HG03135 (cell line): ENCODE measurements at regions not wholly inside any gene's neighbourhood (a gene's known extent, or its start where the extent isn't known, plus 50 kb on each side); places are given as distances from the start of the nearest gene placed in this dataset.

Experiments used
- ATAC-seq: cut with Tn5 transposase; IDR thresholded peaks from one replicate; pipeline ENCODE4 v1.9.1; 2021; ENCODE audit warnings: mild to moderate bottlenecking, moderate library complexity; ENCODE audit not compliant: unreplicated experiment

DNA sequence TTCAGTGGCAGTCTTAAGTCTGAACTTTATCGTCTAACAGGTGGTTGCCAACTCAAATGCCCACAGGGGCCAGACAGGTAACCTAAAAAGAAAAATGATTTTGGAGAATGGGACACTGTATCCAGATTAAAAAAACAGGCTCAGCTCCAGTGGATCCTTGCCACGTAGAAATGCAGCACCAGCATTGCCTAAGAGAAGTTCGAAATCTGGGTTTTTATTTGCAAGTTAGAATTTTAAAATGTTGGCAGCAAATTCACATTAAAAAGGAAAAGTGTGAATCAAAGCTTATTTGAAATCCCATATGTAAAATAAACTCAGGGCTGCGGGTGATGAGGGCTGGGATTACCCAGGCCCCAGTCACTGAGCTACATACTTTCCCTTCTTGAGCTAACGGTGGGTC is 408.5 kb upstream of the SUCLG2 start:
- no peak for ATAC-seq

DNA sequence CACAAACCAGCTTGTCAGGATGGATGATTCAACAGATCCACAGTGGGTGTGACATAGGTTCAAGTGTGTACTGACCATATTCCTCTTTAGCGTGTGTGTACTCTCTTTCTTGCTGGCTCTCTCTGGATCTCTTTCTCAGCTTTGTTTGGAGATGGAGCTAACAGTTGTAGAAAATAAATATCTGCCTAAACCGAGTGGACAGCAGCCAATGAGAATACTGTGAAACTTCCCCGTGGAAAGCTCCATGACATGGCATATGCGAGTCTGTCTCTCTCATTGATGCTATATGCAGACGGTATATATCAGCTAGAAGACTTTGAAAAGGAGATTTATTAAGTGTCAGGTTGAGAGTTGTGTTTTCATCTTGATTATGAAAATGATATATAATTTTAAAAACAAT is 406.5 kb upstream of the SUCLG2 start:
- ATAC-seq, result no peak

DNA sequence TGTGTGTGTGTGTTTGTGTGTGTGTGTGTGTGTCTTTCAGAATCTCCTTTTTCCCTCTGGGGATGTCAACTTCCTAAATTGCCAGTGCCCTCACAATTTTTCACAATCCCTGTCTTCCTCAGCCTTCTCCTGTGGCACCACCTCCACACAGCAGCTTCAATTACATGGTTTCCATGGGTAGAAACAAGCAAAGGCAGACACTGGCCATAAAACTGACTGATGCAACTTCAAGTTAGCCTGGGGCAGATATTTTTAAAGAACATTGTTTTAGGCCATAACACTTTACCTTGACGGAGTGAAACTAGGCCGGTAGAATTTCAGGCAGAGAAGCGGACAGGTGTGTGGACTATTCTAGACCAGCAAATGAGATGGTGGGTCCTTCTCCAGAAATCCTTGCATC is 405.8 kb upstream of the SUCLG2 start:
- ATAC-seq, result no peak

DNA sequence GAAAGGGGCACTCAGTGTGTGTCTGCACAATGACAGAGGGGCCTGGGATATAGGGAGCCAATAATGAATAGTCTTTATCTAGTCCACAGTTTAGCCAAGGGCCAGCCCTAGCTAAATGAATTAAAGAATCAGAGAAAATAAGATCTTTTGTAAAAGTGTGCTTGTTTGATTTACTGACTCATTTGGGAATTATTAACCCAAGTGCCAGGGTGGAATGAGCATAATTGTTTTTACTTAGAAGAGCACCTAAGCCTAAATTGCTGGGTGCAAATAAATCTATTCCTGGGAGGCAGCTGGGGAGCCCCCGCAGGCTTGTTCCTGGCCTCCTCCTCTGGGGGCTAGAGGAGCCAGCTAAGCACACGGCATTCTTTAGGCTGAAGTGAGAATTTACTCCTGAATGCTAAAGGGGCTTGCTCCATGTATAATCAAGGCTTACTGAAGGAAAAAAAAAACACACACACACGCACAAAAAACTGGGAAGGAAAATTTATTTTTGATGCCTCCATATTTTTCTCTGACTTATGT is 405.3 kb upstream of the SUCLG2 start:
- ATAC-seq, result no peak

GRCh38 chr3:68057637-68058320 is 403.4 kb upstream of the SUCLG2 start:
- ATAC-seq, result no peak

- no peak for ATAC-seq
These were observed 402.1 kb upstream of the SUCLG2 start for GRCh38 chr3:68056556-68056955.

- no peak for ATAC-seq
These were observed 400.8 kb upstream of the SUCLG2 start for GRCh38 chr3:68055215-68055614.

DNA sequence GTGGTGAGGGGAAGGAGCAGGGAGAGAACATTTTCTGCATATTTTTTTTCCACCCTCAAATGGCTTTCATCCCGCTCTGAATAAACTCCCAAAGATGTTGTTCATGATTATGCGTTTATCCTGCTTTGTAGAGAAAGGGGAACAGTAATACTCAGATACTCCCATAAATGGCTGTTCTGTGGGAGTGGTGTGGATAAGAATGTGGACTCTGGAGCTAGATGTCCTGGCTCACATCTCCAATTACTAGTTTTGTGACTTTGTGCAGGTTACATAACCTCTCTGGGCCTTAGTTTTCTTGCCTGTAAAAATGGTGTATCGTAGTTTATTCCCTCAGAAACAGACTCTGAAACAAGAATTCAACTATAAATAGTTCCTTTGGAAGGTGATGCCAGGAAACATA is 395.4 kb upstream of the SUCLG2 start:
- no peak for ATAC-seq

DNA sequence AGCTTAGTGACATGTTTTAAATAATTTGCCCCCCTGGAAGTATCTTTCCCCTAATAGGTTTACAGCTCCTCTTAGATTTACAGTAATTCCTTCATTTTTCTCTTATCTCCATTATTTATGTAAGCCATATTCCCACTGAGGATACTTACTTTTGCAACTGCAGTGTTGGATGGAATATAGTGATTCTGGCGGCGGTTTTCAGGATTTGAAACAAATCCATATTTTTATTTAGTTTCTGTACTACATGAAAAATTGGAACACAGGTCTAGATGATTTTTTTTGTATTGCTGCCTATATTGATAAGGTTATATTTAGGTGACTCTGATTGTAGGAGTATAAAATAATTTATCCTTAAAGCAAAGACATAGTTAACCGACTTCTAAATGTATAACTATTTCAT is 391.6 kb upstream of the SUCLG2 start:
- no peak for ATAC-seq

DNA sequence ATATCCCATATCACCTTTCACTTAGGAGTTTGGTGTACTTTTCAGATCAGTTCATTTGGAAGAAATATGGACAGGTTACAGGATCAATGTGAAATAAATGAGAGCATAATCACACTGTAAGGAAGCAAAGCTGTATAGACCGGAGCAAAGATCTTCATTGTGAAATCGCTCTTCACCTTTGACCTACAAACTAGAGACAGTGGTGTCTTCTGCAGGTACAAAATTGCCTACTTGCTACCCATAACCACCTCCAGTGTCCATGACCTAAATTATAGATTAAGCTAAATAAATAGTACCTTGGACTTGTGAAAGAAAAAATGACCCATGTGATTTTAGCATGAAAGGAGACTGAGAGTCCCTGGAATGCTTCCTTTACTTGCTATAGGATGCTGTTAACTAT is 379.5 kb upstream of the SUCLG2 start:
- no peak for ATAC-seq

DNA sequence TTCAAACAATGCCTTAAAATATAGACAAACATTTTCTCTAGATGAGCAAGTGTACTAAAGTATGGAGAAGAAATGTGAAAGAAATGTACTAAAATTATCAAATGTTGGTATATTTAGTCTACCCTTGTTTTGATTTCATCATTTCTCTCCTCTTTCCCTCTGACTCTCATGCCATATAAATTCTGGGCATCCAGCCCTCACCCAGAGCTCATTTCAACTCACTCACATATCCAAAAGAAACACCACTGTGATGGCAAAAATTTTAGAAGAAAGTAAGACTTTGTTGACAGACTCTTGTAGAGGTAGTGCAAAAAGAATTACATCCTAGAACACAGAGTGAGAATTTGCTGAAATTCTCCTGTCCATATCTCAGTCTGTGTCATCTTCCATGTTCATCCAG is 377.8 kb upstream of the SUCLG2 start:
- ATAC-seq, result no peak

GRCh38 chr3:68025189-68025588 is 370.8 kb upstream of the SUCLG2 start:
- ATAC-seq, result no peak

DNA sequence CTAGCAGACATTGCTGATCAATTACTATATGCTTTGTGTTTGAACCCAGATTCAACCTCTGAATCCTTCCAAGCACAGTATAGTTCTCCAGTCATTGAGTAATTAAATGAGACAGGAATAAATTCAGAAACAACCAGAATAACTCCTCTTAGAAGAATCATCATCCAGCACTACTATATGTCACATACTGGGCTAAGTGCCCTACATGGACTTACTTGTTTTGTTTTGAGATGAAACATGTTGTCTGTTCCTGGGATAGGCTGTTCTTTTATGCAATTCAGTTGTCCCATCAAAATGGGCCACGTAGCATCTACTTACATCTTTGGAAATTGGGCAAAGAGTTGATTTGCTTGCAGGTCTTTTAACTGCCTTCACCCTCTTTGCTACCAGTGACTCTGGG is 365.5 kb upstream of the SUCLG2 start:
- no peak for ATAC-seq

DNA sequence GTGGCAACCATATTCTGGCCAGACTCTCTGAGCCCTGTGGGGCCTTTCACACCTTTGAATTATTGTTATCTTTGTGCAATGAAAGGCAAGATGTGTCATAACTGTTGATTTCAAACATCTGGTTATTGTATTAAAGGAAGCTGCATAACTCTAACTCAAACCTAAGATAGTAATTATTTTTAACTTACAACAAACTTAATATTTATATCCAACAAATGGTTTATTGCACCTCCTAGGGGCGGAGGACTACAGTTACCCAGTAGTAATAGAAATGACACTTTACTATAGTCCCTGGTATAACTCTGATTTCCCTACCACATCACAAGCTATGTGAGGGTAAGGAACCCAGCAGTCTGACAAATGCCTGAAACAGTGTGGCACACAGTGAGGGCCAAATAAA is 363.9 kb upstream of the SUCLG2 start:
- no peak for ATAC-seq

GRCh38 chr3:68017069-68017468 is 362.7 kb upstream of the SUCLG2 start:
- no peak for ATAC-seq

DNA sequence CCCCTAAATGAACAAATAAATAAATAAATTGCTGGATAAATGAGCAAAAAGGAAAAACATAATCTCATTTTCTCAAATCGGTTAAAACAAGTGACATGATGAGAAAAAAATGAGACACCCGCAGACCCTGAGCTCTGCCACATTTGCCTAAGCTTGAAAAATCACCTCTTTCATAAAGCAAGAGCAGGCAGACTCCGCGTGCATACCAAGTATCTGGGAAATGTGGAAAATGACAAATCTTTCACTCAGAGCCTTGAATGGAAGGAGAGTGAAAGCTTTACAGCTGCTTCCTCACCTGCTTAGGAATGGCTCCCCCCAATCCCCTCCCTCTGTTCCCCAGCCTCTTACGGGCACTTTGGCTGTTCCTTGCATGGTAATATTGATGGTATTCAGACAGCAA is 355.5 kb upstream of the SUCLG2 start:
- ATAC-seq, result no peak

- ATAC-seq, result no peak
These were observed 353.3 kb upstream of the SUCLG2 start for GRCh38 chr3:68007621-68008226.

DNA sequence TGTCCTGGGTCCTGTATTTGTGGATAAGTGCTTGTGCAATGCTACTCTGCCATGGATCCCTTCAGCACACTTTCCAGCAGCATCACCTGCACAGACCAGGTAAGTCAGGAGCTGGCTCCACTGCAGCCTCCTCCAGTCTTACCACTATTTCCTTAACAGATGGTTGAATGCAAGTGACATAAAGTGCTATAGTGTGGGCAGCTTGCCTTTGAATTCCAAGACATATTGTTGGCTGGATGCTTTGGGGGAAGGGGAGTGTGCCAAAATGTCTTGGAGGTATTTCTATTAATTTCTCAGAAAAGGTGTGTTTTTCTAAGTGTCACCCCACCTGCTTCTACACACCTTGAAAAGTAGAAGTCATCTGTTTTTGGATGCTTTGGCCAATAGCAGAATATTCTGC is 352.2 kb upstream of the SUCLG2 start:
- no peak for ATAC-seq

DNA sequence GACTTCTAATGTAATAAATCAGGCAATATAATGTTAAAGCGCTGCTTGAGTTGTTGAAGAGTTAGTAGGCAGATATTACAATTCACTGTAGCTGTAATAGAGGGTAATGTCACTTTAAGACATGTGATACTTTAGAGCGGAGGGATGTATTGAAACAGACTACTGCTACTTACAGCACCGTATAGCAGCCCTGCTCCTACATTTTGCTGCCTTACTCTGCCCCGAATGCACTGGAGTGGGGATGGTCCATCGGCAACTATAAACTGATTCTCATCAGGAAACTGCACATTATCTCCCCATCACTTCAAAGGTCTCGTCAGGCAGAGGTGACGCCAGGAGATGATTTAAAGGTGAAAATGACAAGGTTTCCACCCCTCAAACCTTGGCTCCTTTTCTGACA is 349.7 kb upstream of the SUCLG2 start:
- ATAC-seq, result no peak

DNA sequence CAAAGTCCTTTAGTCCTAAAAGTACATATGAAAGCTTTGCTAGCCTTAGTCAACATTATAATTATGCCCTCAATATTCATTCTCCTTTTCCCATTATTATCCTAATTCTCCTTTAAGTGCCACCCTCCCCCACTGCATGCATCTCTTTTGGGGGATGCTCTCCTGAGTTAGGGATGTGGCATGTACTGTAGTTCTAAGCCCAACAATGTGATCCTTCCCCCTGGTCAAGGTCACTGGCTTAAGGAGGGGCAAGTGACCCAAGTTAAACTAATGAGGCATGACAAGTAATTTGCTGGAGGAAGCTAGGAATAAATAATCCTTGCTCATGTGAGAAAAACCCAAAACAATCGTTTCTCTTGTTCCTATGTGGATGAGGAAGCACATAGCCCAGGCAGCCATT is 343.9 kb upstream of the SUCLG2 start:
- ATAC-seq, result no peak

DNA sequence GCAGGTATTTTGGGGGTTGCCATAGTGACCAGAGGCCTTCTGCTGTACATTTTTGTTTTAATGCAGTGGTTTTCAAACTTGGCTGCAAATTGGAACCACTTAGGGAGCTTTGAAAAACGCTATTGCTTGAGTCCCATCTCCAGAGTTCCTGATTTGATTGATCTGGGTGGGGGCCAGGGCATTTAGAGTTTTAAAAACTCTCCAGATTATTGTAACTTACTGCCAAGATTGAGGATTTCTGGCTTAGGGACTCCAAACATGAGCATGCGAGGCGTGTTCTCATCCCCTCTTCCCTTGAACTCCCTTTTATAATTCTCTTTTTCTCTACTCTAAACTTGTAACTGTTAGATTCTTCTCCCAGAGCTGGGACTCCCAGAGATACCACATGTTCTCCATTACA is 340.8 kb upstream of the SUCLG2 start:
- no peak for ATAC-seq

DNA sequence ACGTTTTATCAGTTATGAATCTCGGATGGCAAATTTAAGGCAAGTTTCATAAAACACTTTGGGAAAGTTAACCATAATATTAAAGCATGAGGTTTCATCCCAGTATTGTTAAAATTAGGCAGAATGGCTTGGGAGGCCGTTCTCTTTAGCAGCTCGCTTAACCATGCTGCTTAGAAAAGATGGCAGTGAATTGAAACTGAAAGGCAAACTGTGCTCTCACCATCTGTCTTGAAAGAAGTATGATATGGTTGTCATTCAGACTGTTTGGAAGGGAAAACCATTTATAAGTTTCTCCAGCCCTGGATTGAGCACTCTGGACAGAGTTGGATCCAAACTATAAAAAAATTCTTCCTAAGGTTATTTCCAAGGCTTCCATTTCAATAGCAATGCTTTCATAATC is 332.3 kb upstream of the SUCLG2 start:
- no peak for ATAC-seq

GRCh38 chr3:67983166-67983565 is 328.8 kb upstream of the SUCLG2 start:
- ATAC-seq, result no peak
